ENCODE measurements at regions not wholly inside any gene's neighbourhood (a gene's known extent, or its start where the extent isn't known, plus 50 kb on each side); places are given as distances from the start of the nearest gene placed in this dataset.

DNA sequence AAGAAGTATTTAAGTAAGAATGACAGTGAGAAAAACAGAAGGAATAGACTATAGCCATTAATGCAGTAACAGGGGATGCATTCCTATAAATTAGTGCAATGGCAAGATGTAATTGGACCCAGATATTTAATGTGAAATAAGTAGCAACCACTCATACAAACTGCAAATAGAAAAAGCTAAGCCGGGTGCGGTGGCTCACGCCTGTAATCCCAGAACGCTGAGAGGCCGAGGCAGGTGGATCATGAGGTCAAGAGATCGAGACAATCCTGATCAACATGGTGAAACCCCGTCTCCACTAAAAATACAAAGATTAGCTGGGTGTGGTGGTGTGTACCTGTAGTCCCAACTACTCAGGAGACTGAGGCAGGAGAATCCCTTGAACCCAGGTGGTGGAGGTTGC lies 845.8 kb downstream of the PDHA2 start:
- no peaks in the 10 kb centered on the region for H3K27me3 ChIP-seq (ENCODE audit: control insufficient read depth in 2 of 2, insufficient read depth in 2 of 2, low read length in 2 of 2)
- no peaks in the 10 kb centered on the region for H3K9me1 ChIP-seq (replicated peaks; ENCODE audit: control insufficient read depth, extremely low read depth, insufficient read depth, low read length)
- FAIRE-seq = no peak
- CTCF ChIA-PET = interaction anchor here (1.6 kb wide), 1 partner anchor 16 kb away, joined by 4 read pairs; no protein-coding TSS in a partner anchor
- POLR2A ChIA-PET = no interaction called here
- no peak for DNase-seq (ENCODE audit: low read depth, low spot score)
- intact Hi-C loops (cut with micrococcal nuclease) = no loop called here
- H3K4me1 ChIP-seq (ENCODE audit: control insufficient read depth, extremely low read depth, insufficient read depth, low read length) = no peaks in the 10 kb centered on the region
- no peak overlapping the region for H3K4me3 ChIP-seq (replicated peaks in 1 of 3; ENCODE audit: insufficient read depth in 1 of 3, low read depth in 1 of 3, low read length in 3 of 3)
- no peaks in the 10 kb centered on the region for H3K79me2 ChIP-seq (ENCODE audit: control insufficient read depth, insufficient read depth, low read length)
- no peaks in the 10 kb centered on the region for H4K20me1 ChIP-seq (replicated peaks; ENCODE audit: control insufficient read depth, extremely low read depth, insufficient read depth, low read length)
- no peak overlapping the region for H3K4me2 ChIP-seq (ENCODE audit: insufficient read depth, low read length)
- TF ChIP-seq EZH2 (IDR thresholded peaks at IDR 0.05; ENCODE audit: borderline replicate concordance, low read depth, low read length, severe bottlenecking) (no peak), FOS (IDR thresholded peaks at IDR 0.05; ENCODE audit: borderline replicate concordance, insufficient read depth, low read length) (no peak), JUN (IDR thresholded peaks at IDR 0.05; ENCODE audit: borderline replicate concordance, insufficient read depth, insufficient read length, low read depth) (no peak), POLR2A (IDR thresholded peaks at IDR 0.05; ENCODE audit: low read depth, low read length) (no peak), POLR2AphosphoS5 (IDR thresholded peaks at IDR 0.05; ENCODE audit: insufficient read depth, low read depth, low read length) (no peak), GATA2 (IDR thresholded peaks at IDR 0.05; ENCODE audit: insufficient read depth, insufficient read length, low read depth, low read length) (no peak), MYC (IDR thresholded peaks at IDR 0.05; ENCODE audit: low read depth, low read length) (no peak)
- TF ChIP-seq, protein P1, sequence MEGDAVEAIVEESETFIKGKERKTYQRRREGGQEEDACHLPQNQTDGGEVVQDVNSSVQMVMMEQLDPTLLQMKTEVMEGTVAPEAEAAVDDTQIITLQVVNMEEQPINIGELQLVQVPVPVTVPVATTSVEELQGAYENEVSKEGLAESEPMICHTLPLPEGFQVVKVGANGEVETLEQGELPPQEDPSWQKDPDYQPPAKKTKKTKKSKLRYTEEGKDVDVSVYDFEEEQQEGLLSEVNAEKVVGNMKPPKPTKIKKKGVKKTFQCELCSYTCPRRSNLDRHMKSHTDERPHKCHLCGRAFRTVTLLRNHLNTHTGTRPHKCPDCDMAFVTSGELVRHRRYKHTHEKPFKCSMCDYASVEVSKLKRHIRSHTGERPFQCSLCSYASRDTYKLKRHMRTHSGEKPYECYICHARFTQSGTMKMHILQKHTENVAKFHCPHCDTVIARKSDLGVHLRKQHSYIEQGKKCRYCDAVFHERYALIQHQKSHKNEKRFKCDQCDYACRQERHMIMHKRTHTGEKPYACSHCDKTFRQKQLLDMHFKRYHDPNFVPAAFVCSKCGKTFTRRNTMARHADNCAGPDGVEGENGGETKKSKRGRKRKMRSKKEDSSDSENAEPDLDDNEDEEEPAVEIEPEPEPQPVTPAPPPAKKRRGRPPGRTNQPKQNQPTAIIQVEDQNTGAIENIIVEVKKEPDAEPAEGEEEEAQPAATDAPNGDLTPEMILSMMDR (IDR thresholded peaks at IDR 0.05; ENCODE audit: extremely low read depth in 1 of 2, insufficient read depth in 1 of 2, low read depth in 1 of 2, low read length in 2 of 2) = no peak
- TF ChIP-seq, protein P2, sequence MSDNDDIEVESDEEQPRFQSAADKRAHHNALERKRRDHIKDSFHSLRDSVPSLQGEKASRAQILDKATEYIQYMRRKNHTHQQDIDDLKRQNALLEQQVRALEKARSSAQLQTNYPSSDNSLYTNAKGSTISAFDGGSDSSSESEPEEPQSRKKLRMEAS (IDR thresholded peaks at IDR 0.05; ENCODE audit: insufficient read depth, insufficient read length) = no peak
- no peak overlapping the region for H3K9ac ChIP-seq (replicated peaks; ENCODE audit: extremely low read depth, insufficient read depth, low read length)
- H2AFZ ChIP-seq (ENCODE audit: low read depth, low read length) = no peak overlapping the region
- no peak overlapping the region for H3K27ac ChIP-seq (ENCODE audit: insufficient read depth, low read depth, low read length)
- H3K36me3 ChIP-seq (ENCODE audit: control insufficient read depth in 2 of 2, extremely low read depth in 1 of 2, insufficient read depth in 2 of 2, low read length in 2 of 2) = no peaks in the 10 kb centered on the region
- no peaks in the 10 kb centered on the region for H3K9me3 ChIP-seq (replicated peaks; ENCODE audit: control insufficient read depth, insufficient read depth, low read length)
- no TSS peak for BruUV-seq (replicated peaks)
- dilution Hi-C loops (cut with MboI; ENCODE audit: extremely low pct_ligation_motif_present, low sequenced_read_pairs) = no loop called here
